Ammon's horn (tissue), 1 donor: ENCODE measurements at regions not wholly inside any gene's neighbourhood (a gene's known extent, or its start where the extent isn't known, plus 50 kb on each side); places are given as distances from the start of the nearest gene placed in this dataset.
"Not testable (repeated sequence)": the region's sequence is repeated elsewhere in the genome, so short reads cannot be mapped to it uniquely, and the experiment has no call there.

Experiments
- DNase-seq: peaks from one replicate; pipeline ENCODE4 v3.0.0-alpha.2; 2016; ENCODE audit warnings: low spot score

GRCh38 chr3:61444782-61445181 lies 116.6 kb upstream of the PTPRG start:
- no peak for DNase-seq

- DNase-seq = no peak
Observed at GRCh38 chr3:61445924-61446323, 115.4 kb upstream of the PTPRG start.

- no peak for DNase-seq
Observed at GRCh38 chr3:61446341-61446740, 115.0 kb upstream of the PTPRG start.

GRCh38 chr3:61448378-61448777 lies 113.0 kb upstream of the PTPRG start:
- no peak for DNase-seq

GRCh38 chr3:61449327-61450040 lies 111.9 kb upstream of the PTPRG start:
- DNase-seq = no peak

GRCh38 chr3:61450866-61451265 lies 110.5 kb upstream of the PTPRG start:
- no peak for DNase-seq

- DNase-seq = no peak
Observed at GRCh38 chr3:61451841-61452240, 109.5 kb upstream of the PTPRG start.

GRCh38 chr3:61452535-61453090 lies 108.8 kb upstream of the PTPRG start:
- no peak for DNase-seq

GRCh38 chr3:61454006-61454585 lies 107.3 kb upstream of the PTPRG start:
- DNase-seq = no peak

- DNase-seq = no peak
Observed at GRCh38 chr3:61454801-61455200, 106.6 kb upstream of the PTPRG start.

GRCh38 chr3:61460636-61461035 lies 100.7 kb upstream of the PTPRG start:
- no peak for DNase-seq

- DNase-seq = no peak
Observed at GRCh38 chr3:61463191-61463590, 98.2 kb upstream of the PTPRG start.

GRCh38 chr3:61464518-61465140 lies 96.7 kb upstream of the PTPRG start:
- no peak for DNase-seq

- no peak for DNase-seq
Observed at GRCh38 chr3:61466357-61466756, 95.0 kb upstream of the PTPRG start.

- no peak for DNase-seq
Observed at GRCh38 chr3:61483997-61484396, 77.4 kb upstream of the PTPRG start.

GRCh38 chr3:61493339-61493738 lies 68.0 kb upstream of the PTPRG start:
- DNase-seq = no peak

- not testable (repeated sequence) for DNase-seq
Observed at GRCh38 chr3:61494309-61494708, 67.1 kb upstream of the PTPRG start.

GRCh38 chr3:61497463-61497862 lies 63.9 kb upstream of the PTPRG start:
- no peak for DNase-seq

GRCh38 chr3:61505197-61505596 lies 56.2 kb upstream of the PTPRG start:
- DNase-seq = no peak

GRCh38 chr3:61507946-61508345 lies 53.4 kb upstream of the PTPRG start:
- no peak for DNase-seq
